ENCODE measurements at regions not wholly inside any gene's neighbourhood (a gene's known extent, or its start where the extent isn't known, plus 50 kb on each side); places are given as distances from the start of the nearest gene placed in this dataset.

- Histone ChIP-seq H3K27me3 (ENCODE audit: low read length) (no peaks in the 10 kb centered on the region), H3K36me3 (ENCODE audit: insufficient read depth, low read length) (no peaks in the 10 kb centered on the region), H4K20me1 (ENCODE audit: insufficient read depth, low read depth, low read length) (no peaks in the 10 kb centered on the region), H3K79me2 (ENCODE audit: low read length) (no peaks in the 10 kb centered on the region), H3K9me3 (ENCODE audit: low read length) (no peaks in the 10 kb centered on the region), H3K27ac (ENCODE audit: low read length) (no peak overlapping the region), H3K9ac (ENCODE audit: low read length) (no peak overlapping the region), H3K9me2 (replicated peaks; ENCODE audit: insufficient read depth, low read length) (no peaks in the 10 kb centered on the region), H3K4me2 (ENCODE audit: low read depth, low read length, poor library complexity, severe bottlenecking) (no peak overlapping the region), H3K4me1 (ENCODE audit: low read length) (no peaks in the 10 kb centered on the region), H3K4me3 (ENCODE audit: low read length) (no peak overlapping the region), H2AFZ (ENCODE audit: low read length) (no peak overlapping the region)
- no peak for DNase-seq
Observed at GRCh38 chr6:18596531-18596835, 209.3 kb downstream of the RNF144B start.

GRCh38 chr6:18598551-18599264 lies 211.6 kb downstream of the RNF144B start:
- no peaks in the 10 kb centered on the region for H3K36me3 ChIP-seq (ENCODE audit: insufficient read depth, low read length)
- H3K9ac ChIP-seq (ENCODE audit: low read length), result no peak overlapping the region
- no peaks in the 10 kb centered on the region for H3K79me2 ChIP-seq (ENCODE audit: low read length)
- H3K27me3 ChIP-seq (ENCODE audit: low read length), result no peaks in the 10 kb centered on the region
- no peaks in the 10 kb centered on the region for H3K9me3 ChIP-seq (ENCODE audit: low read length)
- no peak overlapping the region for H3K27ac ChIP-seq (ENCODE audit: low read length)
- H2AFZ ChIP-seq (ENCODE audit: low read length), result no peak overlapping the region
- H3K9me2 ChIP-seq (replicated peaks; ENCODE audit: insufficient read depth, low read length), result no peaks in the 10 kb centered on the region
- H3K4me3 ChIP-seq (ENCODE audit: low read length), result no peak overlapping the region
- no peaks in the 10 kb centered on the region for H4K20me1 ChIP-seq (ENCODE audit: insufficient read depth, low read depth, low read length)
- H3K4me1 ChIP-seq (ENCODE audit: low read length), result no peaks in the 10 kb centered on the region
- no peak overlapping the region for H3K4me2 ChIP-seq (ENCODE audit: low read depth, low read length, poor library complexity, severe bottlenecking)
- no peak for DNase-seq

DNA sequence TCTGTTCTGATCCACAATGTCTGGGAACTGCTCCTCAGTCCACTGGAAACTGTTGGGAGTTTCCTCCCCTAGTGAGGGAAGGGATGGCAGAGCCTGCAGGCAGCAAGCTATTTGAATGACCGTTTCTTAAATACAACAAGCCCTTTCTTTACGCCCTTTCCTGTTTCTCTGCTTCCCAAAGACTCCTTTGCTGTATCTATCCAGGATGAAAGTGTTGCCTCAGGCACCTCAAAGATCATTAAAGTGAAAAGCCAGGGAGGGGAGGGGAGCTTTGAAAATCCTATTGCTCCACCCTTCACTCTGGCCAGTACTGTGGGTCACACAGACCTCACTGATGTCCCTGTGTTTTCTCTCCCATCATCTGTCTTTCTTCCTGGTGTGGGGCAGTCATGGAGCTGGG lies 213.1 kb downstream of the RNF144B start:
- Histone ChIP-seq H3K4me1 (ENCODE audit: low read length) (no peaks in the 10 kb centered on the region), H3K36me3 (ENCODE audit: insufficient read depth, low read length) (no peaks in the 10 kb centered on the region), H2AFZ (ENCODE audit: low read length) (no peak overlapping the region), H3K79me2 (ENCODE audit: low read length) (no peaks in the 10 kb centered on the region), H3K27ac (ENCODE audit: low read length) (no peak overlapping the region), H3K9me2 (replicated peaks; ENCODE audit: insufficient read depth, low read length) (no peaks in the 10 kb centered on the region), H3K4me3 (ENCODE audit: low read length) (no peak overlapping the region), H3K9me3 (ENCODE audit: low read length) (no peaks in the 10 kb centered on the region), H4K20me1 (ENCODE audit: insufficient read depth, low read depth, low read length) (no peaks in the 10 kb centered on the region), H3K27me3 (ENCODE audit: low read length) (no peaks in the 10 kb centered on the region), H3K4me2 (ENCODE audit: low read depth, low read length, poor library complexity, severe bottlenecking) (no peak overlapping the region), H3K9ac (ENCODE audit: low read length) (no peak overlapping the region)
- no peak for DNase-seq

DNA sequence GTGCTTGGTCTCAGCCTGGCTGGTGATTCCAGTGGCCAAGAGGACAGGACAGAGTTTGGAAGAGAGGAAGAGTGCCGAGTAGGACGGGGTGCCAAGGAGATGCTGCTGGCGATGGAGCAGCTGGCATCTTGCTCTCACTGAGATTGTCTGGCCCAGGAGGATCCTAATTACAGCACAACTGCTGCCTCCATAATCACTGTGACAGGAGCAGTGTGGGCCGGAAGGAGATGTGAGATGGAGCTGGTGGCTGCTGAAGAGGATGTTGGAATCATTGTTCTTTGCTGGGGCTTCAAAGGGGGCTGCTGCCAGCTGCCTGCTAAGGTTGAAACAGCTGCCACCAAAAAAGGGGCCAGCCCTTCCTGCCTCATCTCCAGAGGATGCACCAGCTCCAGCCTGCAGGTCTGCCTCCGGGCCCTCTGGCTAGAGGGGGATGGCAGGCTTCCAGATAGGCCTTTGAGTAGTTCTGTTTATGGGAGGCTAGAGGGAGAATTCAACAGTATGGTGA lies 214.4 kb downstream of the RNF144B start:
- no peaks in the 10 kb centered on the region for H3K79me2 ChIP-seq (ENCODE audit: low read length)
- H4K20me1 ChIP-seq (ENCODE audit: insufficient read depth, low read depth, low read length), result no peaks in the 10 kb centered on the region
- no peaks in the 10 kb centered on the region for H3K36me3 ChIP-seq (ENCODE audit: insufficient read depth, low read length)
- H3K4me3 ChIP-seq (ENCODE audit: low read length), result no peak overlapping the region
- H3K4me2 ChIP-seq (ENCODE audit: low read depth, low read length, poor library complexity, severe bottlenecking), result no peak overlapping the region
- H3K27me3 ChIP-seq (ENCODE audit: low read length), result no peaks in the 10 kb centered on the region
- no peak overlapping the region for H3K27ac ChIP-seq (ENCODE audit: low read length)
- DNase-seq, result no peak
- no peaks in the 10 kb centered on the region for H3K4me1 ChIP-seq (ENCODE audit: low read length)
- no peak overlapping the region for H2AFZ ChIP-seq (ENCODE audit: low read length)
- no peaks in the 10 kb centered on the region for H3K9me3 ChIP-seq (ENCODE audit: low read length)
- no peak overlapping the region for H3K9ac ChIP-seq (ENCODE audit: low read length)
- H3K9me2 ChIP-seq (replicated peaks; ENCODE audit: insufficient read depth, low read length), result no peaks in the 10 kb centered on the region

GRCh38 chr6:18602931-18603330 lies 215.8 kb downstream of the RNF144B start:
- Histone ChIP-seq H3K9ac (ENCODE audit: low read length) (no peak overlapping the region), H3K4me2 (ENCODE audit: low read depth, low read length, poor library complexity, severe bottlenecking) (no peak overlapping the region), H3K36me3 (ENCODE audit: insufficient read depth, low read length) (no peaks in the 10 kb centered on the region), H3K4me1 (ENCODE audit: low read length) (no peaks in the 10 kb centered on the region), H4K20me1 (ENCODE audit: insufficient read depth, low read depth, low read length) (no peaks in the 10 kb centered on the region), H3K27me3 (ENCODE audit: low read length) (no peaks in the 10 kb centered on the region), H2AFZ (ENCODE audit: low read length) (no peak overlapping the region), H3K9me2 (replicated peaks; ENCODE audit: insufficient read depth, low read length) (no peaks in the 10 kb centered on the region), H3K79me2 (ENCODE audit: low read length) (no peaks in the 10 kb centered on the region), H3K9me3 (ENCODE audit: low read length) (no peaks in the 10 kb centered on the region), H3K4me3 (ENCODE audit: low read length) (no peak overlapping the region), H3K27ac (ENCODE audit: low read length) (no peak overlapping the region)
- no peak for DNase-seq

- Histone ChIP-seq H3K4me2 (ENCODE audit: low read depth, low read length, poor library complexity, severe bottlenecking) (no peak overlapping the region), H3K9ac (ENCODE audit: low read length) (no peak overlapping the region), H3K4me3 (ENCODE audit: low read length) (no peak overlapping the region), H3K36me3 (ENCODE audit: insufficient read depth, low read length) (no peaks in the 10 kb centered on the region), H2AFZ (ENCODE audit: low read length) (no peak overlapping the region), H3K27me3 (ENCODE audit: low read length) (no peaks in the 10 kb centered on the region), H3K4me1 (ENCODE audit: low read length) (no peaks in the 10 kb centered on the region), H3K9me3 (ENCODE audit: low read length) (no peaks in the 10 kb centered on the region), H3K79me2 (ENCODE audit: low read length) (no peaks in the 10 kb centered on the region), H4K20me1 (ENCODE audit: insufficient read depth, low read depth, low read length) (no peaks in the 10 kb centered on the region), H3K9me2 (replicated peaks; ENCODE audit: insufficient read depth, low read length) (no peaks in the 10 kb centered on the region), H3K27ac (ENCODE audit: low read length) (no peak overlapping the region)
- no peak for DNase-seq
Observed at GRCh38 chr6:18603361-18603760, 216.2 kb downstream of the RNF144B start.

- H3K9ac ChIP-seq (ENCODE audit: low read length), result no peak overlapping the region
- DNase-seq, result no peak
- H3K4me2 ChIP-seq (ENCODE audit: low read depth, low read length, poor library complexity, severe bottlenecking), result no peak overlapping the region
- H3K27ac ChIP-seq (ENCODE audit: low read length), result no peak overlapping the region
- H3K4me3 ChIP-seq (ENCODE audit: low read length), result no peak overlapping the region
- no peaks in the 10 kb centered on the region for H4K20me1 ChIP-seq (ENCODE audit: insufficient read depth, low read depth, low read length)
- H3K9me2 ChIP-seq (replicated peaks; ENCODE audit: insufficient read depth, low read length), result no peaks in the 10 kb centered on the region
- no peaks in the 10 kb centered on the region for H3K4me1 ChIP-seq (ENCODE audit: low read length)
- no peak overlapping the region for H2AFZ ChIP-seq (ENCODE audit: low read length)
- H3K79me2 ChIP-seq (ENCODE audit: low read length), result no peaks in the 10 kb centered on the region
- H3K9me3 ChIP-seq (ENCODE audit: low read length), result no peaks in the 10 kb centered on the region
- no peaks in the 10 kb centered on the region for H3K36me3 ChIP-seq (ENCODE audit: insufficient read depth, low read length)
- H3K27me3 ChIP-seq (ENCODE audit: low read length), result no peaks in the 10 kb centered on the region
Observed at GRCh38 chr6:18605841-18606240, 218.7 kb downstream of the RNF144B start.

DNA sequence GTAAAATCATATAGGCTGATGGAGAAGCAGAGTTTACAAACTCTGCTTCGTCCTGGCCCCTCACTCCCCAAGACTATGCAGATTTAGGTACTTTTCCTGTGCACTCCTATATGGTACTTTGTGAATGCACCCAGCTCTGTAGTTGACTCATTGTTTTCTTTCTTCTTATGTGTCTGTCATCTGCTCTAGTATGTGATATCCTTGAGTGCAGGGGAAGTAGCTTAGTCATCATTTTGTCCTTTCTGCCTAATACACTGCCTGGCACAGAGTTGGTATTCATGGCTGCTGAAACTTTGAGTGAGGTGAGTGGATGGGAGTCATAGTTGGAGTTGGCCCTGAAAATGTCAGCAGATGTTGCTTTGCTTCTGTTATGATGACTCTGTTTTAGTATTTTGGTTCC lies 222.6 kb downstream of the RNF144B start:
- Histone ChIP-seq H3K9me3 (ENCODE audit: low read length) (no peaks in the 10 kb centered on the region), H3K4me3 (ENCODE audit: low read length) (no peak overlapping the region), H3K4me2 (ENCODE audit: low read depth, low read length, poor library complexity, severe bottlenecking) (no peak overlapping the region), H3K27ac (ENCODE audit: low read length) (no peak overlapping the region), H3K36me3 (ENCODE audit: insufficient read depth, low read length) (no peaks in the 10 kb centered on the region), H3K27me3 (ENCODE audit: low read length) (no peaks in the 10 kb centered on the region), H3K9ac (ENCODE audit: low read length) (no peak overlapping the region), H2AFZ (ENCODE audit: low read length) (no peak overlapping the region), H3K4me1 (ENCODE audit: low read length) (no peaks in the 10 kb centered on the region), H3K9me2 (replicated peaks; ENCODE audit: insufficient read depth, low read length) (no peaks in the 10 kb centered on the region), H4K20me1 (ENCODE audit: insufficient read depth, low read depth, low read length) (no peaks in the 10 kb centered on the region), H3K79me2 (ENCODE audit: low read length) (no peaks in the 10 kb centered on the region)
- DNase-seq, result no peak
